ENCODE measurements at regions not wholly inside any gene's neighbourhood (a gene's known extent, or its start where the extent isn't known, plus 50 kb on each side); places are given as distances from the start of the nearest gene placed in this dataset.

DNA sequence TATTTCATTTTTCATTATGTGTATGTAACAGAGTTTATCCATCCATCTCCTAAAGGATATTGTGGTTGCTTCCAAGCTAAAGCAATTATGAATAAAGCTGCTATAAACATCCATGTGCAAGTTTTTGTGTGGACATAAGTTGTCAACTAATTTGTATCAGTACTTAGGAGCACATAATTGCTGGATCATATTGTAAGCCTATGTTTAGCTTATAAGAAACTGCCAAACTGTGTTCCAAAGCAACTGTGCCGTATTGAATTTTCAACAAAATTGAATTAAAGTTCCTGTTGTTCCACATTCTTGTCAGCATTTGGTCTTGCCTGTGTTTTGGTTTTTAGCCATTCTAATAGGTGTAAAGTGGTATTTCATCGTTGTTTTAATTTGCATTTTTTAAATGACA lies 416.9 kb downstream of the SLC6A15 start:
- Mint-ChIP-seq H3K36me3 (ENCODE audit: low read depth) (no peaks in the 10 kb centered on the region), H3K27me3 (ENCODE audit: insufficient read depth) (no peaks in the 10 kb centered on the region), H3K9me3 (no peaks in the 10 kb centered on the region), H3K4me3 (no peak overlapping the region), H3K4me1 (ENCODE audit: low read depth) (no peaks in the 10 kb centered on the region), H3K27ac (no peak overlapping the region)
- TF ChIP-seq, protein P1, sequence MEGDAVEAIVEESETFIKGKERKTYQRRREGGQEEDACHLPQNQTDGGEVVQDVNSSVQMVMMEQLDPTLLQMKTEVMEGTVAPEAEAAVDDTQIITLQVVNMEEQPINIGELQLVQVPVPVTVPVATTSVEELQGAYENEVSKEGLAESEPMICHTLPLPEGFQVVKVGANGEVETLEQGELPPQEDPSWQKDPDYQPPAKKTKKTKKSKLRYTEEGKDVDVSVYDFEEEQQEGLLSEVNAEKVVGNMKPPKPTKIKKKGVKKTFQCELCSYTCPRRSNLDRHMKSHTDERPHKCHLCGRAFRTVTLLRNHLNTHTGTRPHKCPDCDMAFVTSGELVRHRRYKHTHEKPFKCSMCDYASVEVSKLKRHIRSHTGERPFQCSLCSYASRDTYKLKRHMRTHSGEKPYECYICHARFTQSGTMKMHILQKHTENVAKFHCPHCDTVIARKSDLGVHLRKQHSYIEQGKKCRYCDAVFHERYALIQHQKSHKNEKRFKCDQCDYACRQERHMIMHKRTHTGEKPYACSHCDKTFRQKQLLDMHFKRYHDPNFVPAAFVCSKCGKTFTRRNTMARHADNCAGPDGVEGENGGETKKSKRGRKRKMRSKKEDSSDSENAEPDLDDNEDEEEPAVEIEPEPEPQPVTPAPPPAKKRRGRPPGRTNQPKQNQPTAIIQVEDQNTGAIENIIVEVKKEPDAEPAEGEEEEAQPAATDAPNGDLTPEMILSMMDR (IDR thresholded peaks at IDR 0.05) = no peak
- no peak for DNase-seq

DNA sequence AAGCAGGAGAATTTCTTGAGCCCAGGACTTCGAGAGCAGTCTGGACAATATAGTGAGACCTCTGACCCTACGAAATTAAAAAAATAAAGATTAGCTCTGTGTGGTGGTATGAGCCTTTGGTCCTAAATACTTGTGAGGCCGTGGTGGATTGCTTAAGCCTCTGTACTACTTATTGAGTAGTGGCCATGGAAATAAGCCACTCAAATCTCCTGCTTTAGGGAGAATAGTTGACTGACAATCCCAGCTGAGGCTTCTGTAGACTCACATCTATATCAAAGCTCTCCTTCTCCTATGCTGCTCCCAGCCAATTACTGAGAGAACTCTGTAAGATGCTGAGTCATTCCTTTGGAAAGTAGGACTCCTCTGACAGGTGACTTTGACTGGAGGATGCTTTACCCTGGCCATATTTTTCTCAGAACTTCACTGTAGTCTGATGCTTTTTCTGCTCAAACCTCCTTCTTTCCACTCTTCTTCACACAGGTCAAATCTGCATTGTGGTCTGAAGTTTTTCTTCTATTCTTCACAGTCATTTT lies 420.2 kb downstream of the SLC6A15 start:
- no peaks in the 10 kb centered on the region for H3K4me1 Mint-ChIP-seq (ENCODE audit: low read depth)
- DNase-seq = no peak
- no peaks in the 10 kb centered on the region for H3K36me3 Mint-ChIP-seq (ENCODE audit: low read depth)
- H3K27me3 Mint-ChIP-seq (ENCODE audit: insufficient read depth) = no peaks in the 10 kb centered on the region
- H3K4me3 Mint-ChIP-seq = no peak overlapping the region
- H3K27ac Mint-ChIP-seq = no peak overlapping the region
- TF ChIP-seq, protein P1 (IDR thresholded peaks at IDR 0.05) = no peak
- no peaks in the 10 kb centered on the region for H3K9me3 Mint-ChIP-seq

DNA sequence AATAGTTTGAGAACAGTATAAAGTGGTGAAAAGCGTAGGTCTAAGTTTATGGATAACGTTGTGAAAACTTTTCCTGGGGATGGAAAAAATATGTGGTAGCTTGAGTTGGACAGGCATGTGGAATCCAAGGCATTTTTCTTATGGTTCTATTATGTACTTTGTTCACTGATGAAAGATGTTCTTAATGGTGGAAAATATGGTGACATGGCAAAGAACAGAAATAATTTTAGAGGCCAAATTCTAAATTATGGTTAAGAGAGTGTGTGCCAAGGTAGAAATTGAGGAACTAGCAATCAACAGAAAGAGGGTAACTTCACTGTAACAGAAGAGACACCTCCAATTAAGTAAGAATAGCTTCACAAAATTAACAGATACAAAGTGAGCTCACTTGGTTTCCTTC lies 427.8 kb downstream of the SLC6A15 start:
- Mint-ChIP-seq H3K4me3 (no peak overlapping the region), H3K27me3 (ENCODE audit: insufficient read depth) (peaks cover 2% of the 10 kb centered on the region; the same call in 1 of the 2 replicates), H3K9me3 (no peaks in the 10 kb centered on the region), H3K36me3 (ENCODE audit: low read depth) (no peaks in the 10 kb centered on the region), H3K27ac (no peak overlapping the region), H3K4me1 (ENCODE audit: low read depth) (no peaks in the 10 kb centered on the region)
- no peak for DNase-seq
- TF ChIP-seq, protein P1 (IDR thresholded peaks at IDR 0.05) = no peak

- Mint-ChIP-seq H3K4me1 (ENCODE audit: low read depth) (no peaks in the 10 kb centered on the region), H3K36me3 (ENCODE audit: low read depth) (no peaks in the 10 kb centered on the region), H3K9me3 (no peaks in the 10 kb centered on the region), H3K4me3 (no peak overlapping the region), H3K27ac (no peak overlapping the region), H3K27me3 (ENCODE audit: insufficient read depth) (peaks cover under 1% of the 10 kb centered on the region; the same call in 1 of the 2 replicates)
- no peak for DNase-seq
- TF ChIP-seq, protein P1 (IDR thresholded peaks at IDR 0.05) = no peak
Observed at GRCh38 chr12:84480803-84481202, 431.8 kb downstream of the SLC6A15 start.

- TF ChIP-seq, protein P1 (IDR thresholded peaks at IDR 0.05) = no peak
- no peaks in the 10 kb centered on the region for H3K27me3 Mint-ChIP-seq (ENCODE audit: insufficient read depth)
- H3K9me3 Mint-ChIP-seq = no peaks in the 10 kb centered on the region
- no peak for DNase-seq
- H3K27ac Mint-ChIP-seq = no peak overlapping the region
- H3K36me3 Mint-ChIP-seq (ENCODE audit: low read depth) = no peaks in the 10 kb centered on the region
- H3K4me1 Mint-ChIP-seq (ENCODE audit: low read depth) = no peaks in the 10 kb centered on the region
- H3K4me3 Mint-ChIP-seq = no peak overlapping the region
Observed at GRCh38 chr12:84470361-84470760, 442.2 kb downstream of the SLC6A15 start.

- no peaks in the 10 kb centered on the region for H3K36me3 Mint-ChIP-seq (ENCODE audit: low read depth)
- H3K9me3 Mint-ChIP-seq = no peaks in the 10 kb centered on the region
- H3K27ac Mint-ChIP-seq = no peak overlapping the region
- TF ChIP-seq, protein P1 (IDR thresholded peaks at IDR 0.05) = no peak
- no peak overlapping the region for H3K4me3 Mint-ChIP-seq
- no peak for DNase-seq
- H3K27me3 Mint-ChIP-seq (ENCODE audit: insufficient read depth) = no peaks in the 10 kb centered on the region
- no peaks in the 10 kb centered on the region for H3K4me1 Mint-ChIP-seq (ENCODE audit: low read depth)
Observed at GRCh38 chr12:84464616-84465015, 448.0 kb downstream of the SLC6A15 start.

Measured in HFFc6 (cell line).